BE2C (cell line): ENCODE measurements at regions not wholly inside any gene's neighbourhood (a gene's known extent, or its start where the extent isn't known, plus 50 kb on each side); places are given as distances from the start of the nearest gene placed in this dataset.

Source experiments
- DNase-seq: peaks from one replicate; pipeline ENCODE4 v3.0.0-alpha.2; 2020
- H3K27me3 ChIP-seq: fragments of 250-450 bp; sonication (Bioruptor Pico); 2 replicates; pipeline ENCODE4 v1.5.1; 2020; ENCODE audit warnings: mild to moderate bottlenecking
- H3K36me3 ChIP-seq: fragments of 250-450 bp; sonication (Bioruptor Pico); 2 replicates; pipeline ENCODE4 v1.5.1; 2020; ENCODE audit warnings: mild to moderate bottlenecking
- H3K4me1 ChIP-seq: fragments of 250-450 bp; sonication (Bioruptor Pico); 2 replicates; pipeline ENCODE4 v1.5.1; 2020
- H3K4me3 ChIP-seq: 2 replicates; pipeline ENCODE4 v1.5.1; 2011; ENCODE audit warnings: low read depth, low read length
- H3K9me3 ChIP-seq: fragments of 250-450 bp; sonication (Bioruptor Pico); 2 replicates; pipeline ENCODE4 v1.5.1; 2020
- TF ChIP-seq, protein P1 (sequence below): IDR thresholded peaks from 2 replicates; pipeline ENCODE4 v1.5.1; 2012; ENCODE audit warnings: mild to moderate bottlenecking, low read depth, low read length

- H3K27me3 ChIP-seq: no peaks in the 10 kb centered on the region
- H3K36me3 ChIP-seq: no peaks in the 10 kb centered on the region
- no peaks in the 10 kb centered on the region for H3K9me3 ChIP-seq
- TF ChIP-seq, protein P1, sequence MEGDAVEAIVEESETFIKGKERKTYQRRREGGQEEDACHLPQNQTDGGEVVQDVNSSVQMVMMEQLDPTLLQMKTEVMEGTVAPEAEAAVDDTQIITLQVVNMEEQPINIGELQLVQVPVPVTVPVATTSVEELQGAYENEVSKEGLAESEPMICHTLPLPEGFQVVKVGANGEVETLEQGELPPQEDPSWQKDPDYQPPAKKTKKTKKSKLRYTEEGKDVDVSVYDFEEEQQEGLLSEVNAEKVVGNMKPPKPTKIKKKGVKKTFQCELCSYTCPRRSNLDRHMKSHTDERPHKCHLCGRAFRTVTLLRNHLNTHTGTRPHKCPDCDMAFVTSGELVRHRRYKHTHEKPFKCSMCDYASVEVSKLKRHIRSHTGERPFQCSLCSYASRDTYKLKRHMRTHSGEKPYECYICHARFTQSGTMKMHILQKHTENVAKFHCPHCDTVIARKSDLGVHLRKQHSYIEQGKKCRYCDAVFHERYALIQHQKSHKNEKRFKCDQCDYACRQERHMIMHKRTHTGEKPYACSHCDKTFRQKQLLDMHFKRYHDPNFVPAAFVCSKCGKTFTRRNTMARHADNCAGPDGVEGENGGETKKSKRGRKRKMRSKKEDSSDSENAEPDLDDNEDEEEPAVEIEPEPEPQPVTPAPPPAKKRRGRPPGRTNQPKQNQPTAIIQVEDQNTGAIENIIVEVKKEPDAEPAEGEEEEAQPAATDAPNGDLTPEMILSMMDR: no peak
- H3K4me3 ChIP-seq: no peak overlapping the region
- H3K4me1 ChIP-seq: no peaks in the 10 kb centered on the region
- DNase-seq: no peak
Observed at GRCh38 chr4:120318196-120318846, 251.7 kb upstream of the MAD2L1 start.

DNA sequence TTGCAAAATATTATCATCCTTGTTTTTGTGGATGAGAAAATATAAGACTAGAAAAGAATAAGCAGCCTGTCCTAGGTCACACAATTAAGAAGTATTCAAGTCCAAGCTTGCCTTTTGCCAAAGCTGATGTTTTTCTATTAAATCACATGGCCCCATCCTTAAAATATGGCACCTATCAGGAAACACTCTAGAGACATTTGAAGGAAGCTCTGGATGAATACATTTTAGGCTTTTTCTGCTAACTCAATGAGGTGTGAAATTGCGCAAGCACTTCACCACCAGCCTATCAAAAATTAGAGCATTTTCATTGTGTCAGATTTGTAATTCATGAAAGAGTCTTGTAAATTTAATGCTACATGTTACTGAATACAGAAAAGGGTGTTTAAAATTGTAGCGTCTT lies 251.1 kb upstream of the MAD2L1 start:
- no peaks in the 10 kb centered on the region for H3K27me3 ChIP-seq
- TF ChIP-seq, protein P1: no peak
- H3K36me3 ChIP-seq: no peaks in the 10 kb centered on the region
- H3K9me3 ChIP-seq: no peaks in the 10 kb centered on the region
- H3K4me1 ChIP-seq: no peaks in the 10 kb centered on the region
- H3K4me3 ChIP-seq: no peak overlapping the region
- DNase-seq: no peak

DNA sequence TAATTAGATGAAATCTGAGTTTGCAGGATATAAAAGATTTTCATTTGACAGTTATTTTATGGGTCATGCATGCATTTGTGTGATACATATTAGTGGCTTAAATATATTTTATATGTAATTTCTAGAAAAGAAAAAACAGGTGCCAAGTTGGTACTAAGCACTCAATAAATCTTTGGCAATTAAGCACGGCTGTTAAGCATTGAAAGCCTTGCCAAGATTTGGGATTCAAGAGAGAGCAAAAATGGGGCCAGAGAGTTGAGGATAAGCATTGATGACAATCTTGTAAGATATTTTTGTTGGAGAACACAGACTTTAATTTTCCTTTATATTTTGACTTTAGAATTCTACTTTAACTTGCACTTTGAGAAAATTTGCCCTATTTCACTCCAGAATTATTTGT lies 249.8 kb upstream of the MAD2L1 start:
- Histone ChIP-seq H3K4me1 (no peaks in the 10 kb centered on the region), H3K9me3 (no peaks in the 10 kb centered on the region)
- TF ChIP-seq, protein P1: no peak

DNA sequence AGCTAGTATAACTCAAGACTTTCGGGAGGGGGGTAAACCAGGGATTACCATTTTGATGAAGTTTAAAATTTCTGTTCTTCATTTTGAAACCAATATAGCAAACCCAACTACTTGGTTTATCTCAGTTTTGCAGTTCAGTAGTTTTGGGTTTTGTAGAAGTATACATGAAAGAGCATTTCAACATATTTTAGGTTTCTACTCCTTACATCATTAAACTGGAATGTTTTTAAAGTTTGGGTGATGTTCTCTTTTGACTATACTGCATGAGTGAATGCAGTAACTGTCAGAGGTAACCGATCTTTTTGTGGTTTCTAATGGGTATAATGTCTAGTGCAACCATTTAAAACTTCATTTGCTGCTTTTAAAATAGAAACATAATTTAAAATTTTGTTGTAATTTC lies 248.3 kb upstream of the MAD2L1 start:
- TF ChIP-seq, protein P1: no peak
- Histone ChIP-seq H3K27me3 (no peaks in the 10 kb centered on the region), H3K4me1 (no peaks in the 10 kb centered on the region), H3K36me3 (no peaks in the 10 kb centered on the region), H3K9me3 (no peaks in the 10 kb centered on the region), H3K4me3 (no peak overlapping the region)
- DNase-seq: no peak

More for the DNA sequence above, 249.8 kb upstream of the MAD2L1 start:
- Histone ChIP-seq H3K36me3 (no peaks in the 10 kb centered on the region), H3K27me3 (no peaks in the 10 kb centered on the region), H3K4me3 (no peak overlapping the region)
- no peak for DNase-seq

- no peak for DNase-seq
- Histone ChIP-seq H3K27me3 (no peaks in the 10 kb centered on the region), H3K9me3 (no peaks in the 10 kb centered on the region; the same call in 1 of the 2 replicates), H3K4me1 (no peaks in the 10 kb centered on the region), H3K36me3 (no peaks in the 10 kb centered on the region), H3K4me3 (no peak overlapping the region)
- TF ChIP-seq, protein P1: no peak
Observed at GRCh38 chr4:120304801-120305200, 238.2 kb upstream of the MAD2L1 start.

DNA sequence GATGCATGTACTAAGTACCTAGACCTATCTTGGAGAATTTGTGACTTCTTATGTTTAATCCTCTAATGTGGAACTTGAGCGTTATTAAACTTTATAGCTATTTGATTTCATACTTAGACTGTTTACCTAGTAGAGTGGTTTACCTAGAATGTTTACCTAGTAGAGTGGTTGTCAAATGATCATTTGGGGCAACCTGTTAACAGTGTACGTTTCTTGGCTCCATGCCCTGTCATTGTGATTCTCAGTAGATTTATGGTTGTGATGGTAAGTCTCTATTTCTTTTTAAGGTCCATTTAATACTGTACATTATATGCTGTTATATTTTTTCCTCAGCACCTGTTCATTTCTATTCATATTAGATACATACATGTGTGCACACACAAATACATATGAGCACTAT lies 233.0 kb upstream of the MAD2L1 start:
- TF ChIP-seq, protein P1: no peak
- no peak for DNase-seq
- no peaks in the 10 kb centered on the region for H3K4me1 ChIP-seq
- no peak overlapping the region for H3K4me3 ChIP-seq
- no peaks in the 10 kb centered on the region for H3K36me3 ChIP-seq
- no peaks in the 10 kb centered on the region for H3K9me3 ChIP-seq
- H3K27me3 ChIP-seq: no peaks in the 10 kb centered on the region
